MG63 (cell line): ENCODE measurements at regions not wholly inside any gene's neighbourhood (a gene's known extent, or its start where the extent isn't known, plus 50 kb on each side); places are given as distances from the start of the nearest gene placed in this dataset.

Source experiments
- DNase-seq: peaks from one replicate; pipeline ENCODE4 v3.0.0-alpha.2; 2020
- H3K27me3 ChIP-seq: fragments of 250-450 bp; sonication (Bioruptor Pico); 2 replicates; pipeline ENCODE4 v1.5.1; 2020; ENCODE audit warnings: mild to moderate bottlenecking, moderate library complexity
- H3K36me3 ChIP-seq: fragments of 250-450 bp; sonication (Bioruptor Pico); 2 replicates; pipeline ENCODE4 v1.5.1; 2020; ENCODE audit warnings: mild to moderate bottlenecking, moderate library complexity
- H3K4me3 ChIP-seq: fragments of 250-450 bp; sonication (Bioruptor Pico); 2 replicates; pipeline ENCODE4 v1.5.1; 2020; ENCODE audit warnings: mild to moderate bottlenecking, moderate library complexity
- H3K9me3 ChIP-seq: fragments of 250-450 bp; sonication (Bioruptor Pico); 2 replicates; pipeline ENCODE4 v1.5.1; 2020; ENCODE audit warnings: mild to moderate bottlenecking, moderate library complexity

- Histone ChIP-seq H3K9me3 (no peaks in the 10 kb centered on the region), H3K27me3 (no peaks in the 10 kb centered on the region), H3K4me3 (no peak overlapping the region), H3K36me3 (no peaks in the 10 kb centered on the region)
- DNase-seq: no peak
Observed at GRCh38 chr2:83531206-83531826, 927.8 kb downstream of the SUCLG1 start.

- H3K36me3 ChIP-seq: no peaks in the 10 kb centered on the region
- no peaks in the 10 kb centered on the region for H3K27me3 ChIP-seq
- H3K9me3 ChIP-seq: no peaks in the 10 kb centered on the region
- DNase-seq: no peak
- H3K4me3 ChIP-seq: no peak overlapping the region
Observed at GRCh38 chr2:83528767-83529166, 930.3 kb downstream of the SUCLG1 start.

- Histone ChIP-seq H3K4me3 (no peak overlapping the region), H3K27me3 (no peaks in the 10 kb centered on the region), H3K9me3 (no peaks in the 10 kb centered on the region), H3K36me3 (no peaks in the 10 kb centered on the region)
- no peak for DNase-seq
Observed at GRCh38 chr2:83522891-83523493, 936.1 kb downstream of the SUCLG1 start.

- Histone ChIP-seq H3K27me3 (no peaks in the 10 kb centered on the region), H3K4me3 (no peak overlapping the region), H3K9me3 (no peaks in the 10 kb centered on the region), H3K36me3 (no peaks in the 10 kb centered on the region)
- DNase-seq: no peak
Observed at GRCh38 chr2:83517727-83518368, 941.2 kb downstream of the SUCLG1 start.

- Histone ChIP-seq H3K27me3 (no peaks in the 10 kb centered on the region), H3K9me3 (no peaks in the 10 kb centered on the region), H3K4me3 (no peak overlapping the region), H3K36me3 (no peaks in the 10 kb centered on the region)
- no peak for DNase-seq
Observed at GRCh38 chr2:83516503-83516902, 942.6 kb downstream of the SUCLG1 start.

GRCh38 chr2:83487451-83487850 lies 971.6 kb downstream of the SUCLG1 start:
- no peak overlapping the region for H3K4me3 ChIP-seq
- no peaks in the 10 kb centered on the region for H3K36me3 ChIP-seq
- H3K27me3 ChIP-seq: no peaks in the 10 kb centered on the region
- H3K9me3 ChIP-seq: no peaks in the 10 kb centered on the region
- no peak for DNase-seq

DNA sequence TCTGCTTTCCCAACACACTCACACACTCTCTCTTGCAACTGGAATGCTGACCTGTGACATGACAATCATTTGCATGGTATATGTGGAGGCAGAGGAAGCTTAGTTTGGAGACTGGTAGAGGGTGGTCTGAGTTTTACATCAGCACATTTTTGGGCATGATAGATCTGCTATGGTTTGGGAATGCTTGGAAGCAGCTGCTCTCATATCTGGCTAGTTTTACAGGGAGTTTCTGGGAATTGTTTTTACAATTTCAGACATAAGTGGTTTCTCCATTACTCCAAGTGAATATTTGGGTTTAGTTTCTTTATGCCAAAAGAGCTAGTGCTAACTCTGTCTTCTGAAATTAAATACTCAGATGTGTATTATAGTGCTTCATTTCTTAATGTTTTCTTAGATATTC lies 977.6 kb downstream of the SUCLG1 start:
- no peak for DNase-seq
- no peaks in the 10 kb centered on the region for H3K27me3 ChIP-seq
- H3K9me3 ChIP-seq: no peaks in the 10 kb centered on the region
- H3K36me3 ChIP-seq: no peaks in the 10 kb centered on the region
- no peak overlapping the region for H3K4me3 ChIP-seq

DNA sequence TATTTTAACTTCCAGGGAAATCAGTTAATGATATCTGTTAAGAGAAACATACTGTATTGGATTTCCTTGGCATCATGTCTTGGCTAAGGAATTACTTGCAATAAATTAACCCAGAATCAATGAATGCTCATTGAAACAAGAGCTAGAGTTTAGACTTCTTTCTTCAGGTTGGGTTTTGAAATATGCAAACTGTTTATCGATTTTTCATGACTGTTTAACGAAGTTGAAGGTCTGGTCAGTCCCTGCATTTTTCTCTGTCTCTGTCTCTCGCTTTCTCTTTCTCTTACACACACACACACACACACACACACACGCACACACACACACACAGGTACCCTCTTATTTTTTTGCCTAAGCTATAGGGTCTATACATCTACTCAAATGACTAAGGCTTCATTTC lies 981.0 kb downstream of the SUCLG1 start:
- no peak for DNase-seq
- Histone ChIP-seq H3K4me3 (no peak overlapping the region), H3K27me3 (no peaks in the 10 kb centered on the region), H3K36me3 (no peaks in the 10 kb centered on the region), H3K9me3 (no peaks in the 10 kb centered on the region)

GRCh38 chr2:83475371-83475770 lies 983.7 kb downstream of the SUCLG1 start:
- no peaks in the 10 kb centered on the region for H3K27me3 ChIP-seq
- H3K36me3 ChIP-seq: no peaks in the 10 kb centered on the region
- H3K4me3 ChIP-seq: no peak overlapping the region
- no peak for DNase-seq
- no peaks in the 10 kb centered on the region for H3K9me3 ChIP-seq

GRCh38 chr2:83471655-83472054 lies 987.4 kb downstream of the SUCLG1 start:
- Histone ChIP-seq H3K4me3 (no peak overlapping the region), H3K9me3 (no peaks in the 10 kb centered on the region), H3K27me3 (no peaks in the 10 kb centered on the region), H3K36me3 (no peaks in the 10 kb centered on the region)
- DNase-seq: no peak

DNA sequence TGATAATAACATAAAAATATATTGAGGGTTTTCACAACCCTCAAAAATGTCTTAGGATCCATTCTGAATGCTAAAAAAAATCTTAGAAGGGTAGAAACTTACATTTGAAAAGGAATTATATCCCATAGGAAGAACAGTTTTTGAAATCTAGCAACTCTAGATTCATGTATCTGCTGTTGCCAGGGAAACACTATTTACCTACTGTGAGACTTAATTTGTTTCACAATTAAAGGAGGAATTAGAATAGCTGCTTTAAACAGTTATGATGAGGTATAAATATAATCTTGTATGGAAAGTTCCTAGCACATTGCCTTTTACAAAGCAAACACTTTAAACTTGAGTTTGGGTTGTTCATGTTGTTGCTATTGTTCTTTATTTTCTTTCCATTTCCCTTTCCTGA lies 988.2 kb downstream of the SUCLG1 start:
- H3K36me3 ChIP-seq: no peaks in the 10 kb centered on the region
- no peaks in the 10 kb centered on the region for H3K9me3 ChIP-seq
- H3K27me3 ChIP-seq: no peaks in the 10 kb centered on the region
- DNase-seq: no peak
- no peak overlapping the region for H3K4me3 ChIP-seq

DNA sequence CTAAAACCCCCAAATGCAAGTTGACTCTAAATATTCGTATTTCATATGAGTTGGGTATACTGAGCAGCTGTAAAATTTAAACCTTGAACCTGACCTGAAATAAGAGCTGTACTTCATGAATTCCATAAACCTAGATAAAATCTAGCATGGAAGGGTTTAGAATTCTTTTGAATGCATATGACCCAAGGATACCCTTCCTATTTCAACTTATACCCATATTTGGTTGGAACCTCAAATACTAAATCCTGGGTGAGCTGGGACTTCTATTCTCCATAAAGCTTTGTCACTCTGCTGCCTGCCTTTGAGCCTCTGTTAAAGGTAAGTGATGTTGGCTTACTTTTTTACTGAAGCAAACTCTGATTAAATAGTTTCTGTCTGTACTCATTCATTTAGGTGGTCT lies 994.6 kb downstream of the SUCLG1 start:
- H3K27me3 ChIP-seq: no peaks in the 10 kb centered on the region
- H3K9me3 ChIP-seq: no peaks in the 10 kb centered on the region
- DNase-seq: no peak
- H3K36me3 ChIP-seq: no peaks in the 10 kb centered on the region
- no peak overlapping the region for H3K4me3 ChIP-seq

DNA sequence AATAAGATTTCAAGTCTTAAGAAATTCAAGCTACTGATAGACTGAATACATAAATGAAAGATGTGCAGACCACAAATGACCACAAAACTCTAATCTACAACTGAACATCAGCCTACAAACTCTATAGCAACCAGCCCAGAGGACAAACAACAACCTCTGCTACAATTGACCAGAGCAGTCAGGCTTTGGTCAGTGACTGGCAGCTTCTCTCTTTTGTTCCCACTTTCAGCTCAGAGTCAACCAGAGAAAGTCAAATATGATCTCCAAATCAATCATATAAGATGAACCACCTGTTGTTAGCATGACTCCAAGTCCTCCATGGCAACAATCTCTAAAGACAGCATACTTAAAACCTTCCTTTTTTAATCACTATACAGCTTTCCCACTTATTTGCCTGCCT lies 996.2 kb downstream of the SUCLG1 start:
- no peaks in the 10 kb centered on the region for H3K27me3 ChIP-seq
- H3K4me3 ChIP-seq: no peak overlapping the region
- no peaks in the 10 kb centered on the region for H3K9me3 ChIP-seq
- H3K36me3 ChIP-seq: no peaks in the 10 kb centered on the region
- no peak for DNase-seq

DNA sequence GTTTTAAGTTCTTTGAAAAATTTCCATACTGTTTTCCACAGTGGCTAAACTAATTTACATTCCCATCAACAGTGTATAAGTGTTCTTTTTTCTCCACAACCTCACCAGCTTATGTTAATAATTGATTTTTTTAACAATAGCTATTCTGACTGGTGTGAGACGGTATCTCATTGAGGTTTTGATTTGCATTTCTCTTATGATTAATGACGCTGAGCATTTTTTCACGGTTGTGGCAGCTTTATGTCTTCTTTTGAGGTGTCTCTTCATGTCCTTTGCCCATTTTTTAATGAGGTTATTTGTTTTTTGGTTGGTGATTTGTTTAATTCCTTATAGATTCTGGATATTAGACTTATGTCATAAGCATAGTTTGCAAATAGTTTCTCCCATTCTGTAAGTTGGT lies 997.9 kb downstream of the SUCLG1 start:
- Histone ChIP-seq H3K27me3 (no peaks in the 10 kb centered on the region), H3K9me3 (no peaks in the 10 kb centered on the region), H3K36me3 (no peaks in the 10 kb centered on the region), H3K4me3 (no peak overlapping the region)
- no peak for DNase-seq

- DNase-seq: no peak
- Histone ChIP-seq H3K4me3 (no peak overlapping the region), H3K9me3 (no peaks in the 10 kb centered on the region)
Observed at GRCh38 chr2:83459456-83459855, 999.6 kb downstream of the SUCLG1 start.

GRCh38 chr2:83435989-83436388 lies 1023.1 kb downstream of the SUCLG1 start:
- no peak overlapping the region for H3K4me3 ChIP-seq
- H3K36me3 ChIP-seq: no peaks in the 10 kb centered on the region
- DNase-seq: no peak
- H3K27me3 ChIP-seq: no peaks in the 10 kb centered on the region
- no peaks in the 10 kb centered on the region for H3K9me3 ChIP-seq

More at GRCh38 chr2:83459456-83459855, 999.6 kb downstream of the SUCLG1 start:
- H3K27me3 ChIP-seq: no peaks in the 10 kb centered on the region
- no peaks in the 10 kb centered on the region for H3K36me3 ChIP-seq

GRCh38 chr2:83420993-83421392 lies 1038.1 kb downstream of the SUCLG1 start:
- no peaks in the 10 kb centered on the region for H3K36me3 ChIP-seq
- no peaks in the 10 kb centered on the region for H3K27me3 ChIP-seq
- DNase-seq: no peak
- 0 out of 2 replicates have a peak, but pooled peaks cover 2% of the 10 kb centered on the region for H3K9me3 ChIP-seq
- H3K4me3 ChIP-seq: no peak overlapping the region
